ENCODE measurements at regions not wholly inside any gene's neighbourhood (a gene's known extent, or its start where the extent isn't known, plus 50 kb on each side); places are given as distances from the start of the nearest gene placed in this dataset.

DNA sequence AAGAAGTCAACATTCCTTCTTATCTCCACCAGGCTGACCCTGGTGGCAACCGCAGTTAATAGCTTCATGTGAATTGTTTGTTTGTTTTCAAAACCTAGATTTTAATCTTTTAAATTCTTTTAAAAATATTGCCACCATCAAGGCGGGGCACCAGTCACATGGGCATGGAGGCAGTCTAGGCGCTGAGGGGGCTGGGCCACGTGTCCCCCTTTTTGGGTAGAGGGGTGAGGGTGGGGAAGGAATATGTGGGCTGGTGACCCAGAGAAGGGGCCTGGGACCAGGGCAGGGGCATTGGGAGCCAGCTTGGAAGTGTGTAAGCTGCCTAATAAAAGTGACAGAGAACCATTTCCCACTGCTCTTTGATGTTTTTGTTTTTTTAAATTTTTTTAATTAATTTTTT lies 147.3 kb downstream of the GADD45G start:
- H3K4me3 ChIP-seq (ENCODE audit: low read depth, low read length): no peak overlapping the region
- TF ChIP-seq, protein P1, sequence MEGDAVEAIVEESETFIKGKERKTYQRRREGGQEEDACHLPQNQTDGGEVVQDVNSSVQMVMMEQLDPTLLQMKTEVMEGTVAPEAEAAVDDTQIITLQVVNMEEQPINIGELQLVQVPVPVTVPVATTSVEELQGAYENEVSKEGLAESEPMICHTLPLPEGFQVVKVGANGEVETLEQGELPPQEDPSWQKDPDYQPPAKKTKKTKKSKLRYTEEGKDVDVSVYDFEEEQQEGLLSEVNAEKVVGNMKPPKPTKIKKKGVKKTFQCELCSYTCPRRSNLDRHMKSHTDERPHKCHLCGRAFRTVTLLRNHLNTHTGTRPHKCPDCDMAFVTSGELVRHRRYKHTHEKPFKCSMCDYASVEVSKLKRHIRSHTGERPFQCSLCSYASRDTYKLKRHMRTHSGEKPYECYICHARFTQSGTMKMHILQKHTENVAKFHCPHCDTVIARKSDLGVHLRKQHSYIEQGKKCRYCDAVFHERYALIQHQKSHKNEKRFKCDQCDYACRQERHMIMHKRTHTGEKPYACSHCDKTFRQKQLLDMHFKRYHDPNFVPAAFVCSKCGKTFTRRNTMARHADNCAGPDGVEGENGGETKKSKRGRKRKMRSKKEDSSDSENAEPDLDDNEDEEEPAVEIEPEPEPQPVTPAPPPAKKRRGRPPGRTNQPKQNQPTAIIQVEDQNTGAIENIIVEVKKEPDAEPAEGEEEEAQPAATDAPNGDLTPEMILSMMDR (IDR thresholded peaks at IDR 0.05; ENCODE audit: control insufficient read depth, extremely low read depth, insufficient read depth): no peak
- DNase-seq (ENCODE audit: low read depth): no peak

DNA sequence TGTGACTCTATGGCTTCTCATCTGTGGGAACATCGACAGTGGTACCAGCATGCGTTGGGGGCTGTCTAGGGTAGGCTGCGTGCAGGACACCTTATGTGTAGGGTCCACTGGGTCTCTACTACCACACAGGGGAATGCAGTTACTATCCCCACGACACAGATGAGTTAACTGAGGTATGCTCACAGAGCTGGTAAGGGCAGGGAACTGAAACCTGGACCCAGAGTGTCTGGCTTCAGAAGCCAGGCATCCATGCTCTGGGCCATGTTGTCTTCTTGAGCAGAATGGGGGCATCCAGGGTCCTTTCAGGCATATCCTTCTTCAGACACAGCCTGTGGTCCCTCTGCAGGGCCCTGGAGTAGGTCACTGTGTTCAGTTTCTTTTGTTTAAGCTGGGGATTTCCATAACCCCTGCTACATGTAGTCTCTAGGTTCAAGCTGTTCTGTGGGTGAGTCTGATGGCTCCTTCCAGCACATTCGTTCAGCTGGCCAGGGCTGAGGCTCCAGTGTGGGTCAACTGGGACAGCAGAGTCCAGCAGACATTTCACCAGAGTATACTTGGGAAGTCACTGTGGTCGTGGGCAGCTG lies 148.8 kb downstream of the GADD45G start:
- DNase-seq (ENCODE audit: low read depth): no peak
- no peak overlapping the region for H3K4me3 ChIP-seq (ENCODE audit: low read depth, low read length)
- TF ChIP-seq, protein P1 (IDR thresholded peaks at IDR 0.05; ENCODE audit: control insufficient read depth, extremely low read depth, insufficient read depth): no peak

DNA sequence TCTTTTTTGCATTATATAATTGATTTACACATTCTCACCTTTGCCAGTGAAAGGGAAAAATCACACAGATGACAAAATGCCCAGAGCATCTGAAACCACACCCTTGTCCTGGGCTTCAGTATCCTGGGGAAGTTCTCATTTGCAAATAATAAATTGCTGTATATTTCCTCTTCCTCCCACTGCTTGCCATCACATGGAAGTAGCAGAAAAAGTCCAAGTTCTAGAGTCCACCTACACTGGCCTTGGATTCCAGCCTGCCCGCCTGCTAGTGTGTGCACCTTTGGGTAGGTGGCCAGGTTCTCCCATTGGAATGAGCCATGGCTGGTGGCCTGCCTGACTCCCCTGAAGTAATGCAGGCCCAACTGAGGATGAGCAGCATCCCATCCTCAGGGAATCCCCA lies 149.4 kb downstream of the GADD45G start:
- H3K4me3 ChIP-seq (ENCODE audit: low read depth, low read length): no peak overlapping the region
- no peak for DNase-seq (ENCODE audit: low read depth)
- TF ChIP-seq, protein P1 (IDR thresholded peaks at IDR 0.05; ENCODE audit: control insufficient read depth, extremely low read depth, insufficient read depth): no peak

DNA sequence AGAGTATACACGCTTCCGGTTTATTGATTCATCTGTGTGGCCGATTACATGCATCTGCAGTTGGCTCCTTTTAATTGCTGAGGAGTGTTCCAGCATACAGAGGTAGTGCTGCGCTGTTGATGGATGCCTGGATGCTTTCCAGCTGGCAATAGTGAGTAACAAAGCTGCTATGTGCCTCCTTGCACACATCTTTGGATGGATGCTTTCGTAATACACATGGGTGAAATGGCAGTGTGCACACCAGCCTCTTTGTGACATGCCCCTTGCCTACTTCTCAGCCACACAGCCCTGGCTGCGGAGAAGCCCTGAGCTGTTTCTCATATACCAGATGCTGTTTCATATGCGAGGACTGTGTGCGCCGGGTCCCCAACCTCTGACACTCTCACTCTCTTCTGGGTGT lies 151.0 kb downstream of the GADD45G start:
- peak; percentile 77 for DNase-seq (ENCODE audit: low read depth)

DNA sequence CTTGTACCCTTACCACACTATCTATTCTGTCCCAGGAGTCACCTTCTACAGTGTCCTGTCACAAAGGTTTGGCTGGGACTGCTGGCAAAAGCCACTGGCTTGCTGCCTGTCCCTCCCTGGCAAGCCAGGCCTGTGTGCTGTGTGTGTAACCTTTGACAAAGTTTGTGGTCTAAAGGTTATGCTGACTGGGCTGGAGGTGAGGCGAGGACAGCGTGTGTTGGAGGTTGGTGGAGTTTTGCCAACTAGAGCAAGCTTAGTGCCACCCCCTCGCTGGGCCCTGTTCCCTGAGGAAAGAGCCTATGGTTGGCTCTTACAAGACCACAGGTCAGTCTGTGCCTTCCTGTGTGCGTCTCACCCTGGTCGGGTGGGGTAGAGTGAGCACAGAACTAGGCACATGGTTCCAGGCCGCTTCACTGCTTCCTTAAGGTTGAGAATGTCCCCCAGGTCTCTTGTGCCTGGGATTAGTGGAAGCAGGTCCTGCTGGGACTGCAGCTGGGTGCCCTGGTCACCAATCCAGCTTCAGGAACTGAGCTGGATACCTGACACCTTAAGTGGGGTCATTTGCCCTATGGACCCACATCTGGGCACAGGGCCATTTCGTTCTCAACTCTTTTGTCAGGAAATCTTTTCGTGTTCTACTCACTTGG lies 152.2 kb downstream of the GADD45G start:
- TF ChIP-seq, protein P1 (IDR thresholded peaks at IDR 0.05; ENCODE audit: control insufficient read depth, extremely low read depth, insufficient read depth): no peak
- peak; percentile 72 for DNase-seq (ENCODE audit: low read depth)

More for the DNA sequence above, 151.0 kb downstream of the GADD45G start:
- H3K4me3 ChIP-seq (ENCODE audit: low read depth, low read length): no peak overlapping the region
- TF ChIP-seq, protein P1 (IDR thresholded peaks at IDR 0.05; ENCODE audit: control insufficient read depth, extremely low read depth, insufficient read depth): no peak

DNA sequence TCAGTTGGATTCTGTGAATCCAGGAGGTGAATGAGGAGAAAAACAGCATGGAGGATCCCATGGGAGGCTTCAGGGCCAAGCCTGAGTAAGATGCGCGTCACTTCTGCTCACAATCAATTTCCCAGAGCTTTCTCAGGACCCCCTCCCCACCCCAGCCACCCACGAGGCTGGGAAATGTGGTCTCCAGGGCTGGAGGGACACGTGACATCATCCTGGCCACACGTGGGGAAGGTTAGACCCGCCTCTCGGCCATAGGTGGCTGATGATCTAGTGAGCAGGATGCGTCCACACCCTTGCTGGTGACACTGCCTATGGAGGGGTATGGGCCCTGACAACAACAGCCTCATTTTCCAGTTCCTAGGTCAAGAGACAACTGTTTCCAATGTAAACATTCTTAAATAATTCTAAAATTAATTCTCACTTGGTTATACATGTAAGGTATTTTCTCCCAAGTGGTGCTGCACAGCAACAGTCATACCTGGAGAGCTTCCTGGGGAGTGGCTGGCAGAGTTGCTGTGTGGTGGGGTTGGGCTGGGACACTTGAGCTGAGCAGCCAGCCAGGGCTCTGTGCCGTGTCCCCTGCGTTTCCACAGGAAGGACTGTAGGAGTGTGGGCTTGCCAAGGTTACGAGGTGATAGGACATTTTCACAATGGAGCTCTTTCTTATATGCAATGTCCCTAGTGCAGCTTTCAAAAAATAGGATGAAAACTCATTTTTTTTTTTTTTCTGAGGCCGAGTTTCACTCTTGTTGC lies 153.1 kb downstream of the GADD45G start:
- TF ChIP-seq, protein P1 (IDR thresholded peaks at IDR 0.05; ENCODE audit: control insufficient read depth, extremely low read depth, insufficient read depth): no peak
- no peak for DNase-seq (ENCODE audit: low read depth)
- no peak overlapping the region for H3K4me3 ChIP-seq (ENCODE audit: low read depth, low read length)

More for the DNA sequence above, 152.2 kb downstream of the GADD45G start:
- no peak overlapping the region for H3K4me3 ChIP-seq (ENCODE audit: low read depth, low read length)
